ENCODE measurements at regions not wholly inside any gene's neighbourhood (a gene's known extent, or its start where the extent isn't known, plus 50 kb on each side); places are given as distances from the start of the nearest gene placed in this dataset.

DNA sequence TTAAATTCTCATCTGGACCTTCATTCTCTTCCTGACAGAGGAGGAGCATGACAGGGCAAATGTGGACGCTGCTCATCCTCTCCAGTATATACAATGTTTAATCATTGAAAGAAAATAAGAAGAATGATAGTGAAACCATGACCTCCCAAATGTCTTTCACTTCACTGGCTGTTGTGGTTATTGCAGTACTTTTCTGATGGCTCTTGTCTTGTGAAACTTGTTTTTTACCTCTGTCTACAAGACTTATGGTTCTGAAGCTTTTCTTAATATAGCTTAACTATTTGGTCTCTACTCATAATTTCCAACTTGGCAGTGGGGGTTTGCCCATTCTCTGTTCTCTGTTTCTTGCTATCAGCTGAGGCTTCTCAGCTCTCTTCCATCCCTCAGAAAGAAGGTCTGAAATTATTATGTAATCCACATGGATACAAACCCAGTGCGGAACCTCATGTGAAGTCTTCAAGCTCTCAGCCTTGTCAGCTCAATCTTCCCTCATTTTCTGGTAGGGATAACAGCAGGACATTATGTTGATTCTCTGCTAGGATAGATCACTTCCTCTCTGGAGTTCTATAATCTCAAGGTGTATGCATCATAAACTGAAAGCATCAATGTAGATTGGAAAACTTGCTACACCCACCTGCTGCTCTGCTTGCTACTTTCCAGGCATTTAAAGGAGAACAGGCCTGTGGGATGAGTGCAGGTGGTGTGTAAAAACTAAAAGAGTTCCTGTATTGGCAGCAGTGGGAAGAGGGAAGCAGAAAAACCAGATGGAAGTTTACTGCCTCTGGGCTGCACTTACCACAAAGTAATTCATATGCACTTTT lies 250.3 kb upstream of the HTR2A start:
- H3K4me3 ChIP-seq (ENCODE audit: low read depth, low read length) = no peak overlapping the region
- TF ChIP-seq, protein P1, sequence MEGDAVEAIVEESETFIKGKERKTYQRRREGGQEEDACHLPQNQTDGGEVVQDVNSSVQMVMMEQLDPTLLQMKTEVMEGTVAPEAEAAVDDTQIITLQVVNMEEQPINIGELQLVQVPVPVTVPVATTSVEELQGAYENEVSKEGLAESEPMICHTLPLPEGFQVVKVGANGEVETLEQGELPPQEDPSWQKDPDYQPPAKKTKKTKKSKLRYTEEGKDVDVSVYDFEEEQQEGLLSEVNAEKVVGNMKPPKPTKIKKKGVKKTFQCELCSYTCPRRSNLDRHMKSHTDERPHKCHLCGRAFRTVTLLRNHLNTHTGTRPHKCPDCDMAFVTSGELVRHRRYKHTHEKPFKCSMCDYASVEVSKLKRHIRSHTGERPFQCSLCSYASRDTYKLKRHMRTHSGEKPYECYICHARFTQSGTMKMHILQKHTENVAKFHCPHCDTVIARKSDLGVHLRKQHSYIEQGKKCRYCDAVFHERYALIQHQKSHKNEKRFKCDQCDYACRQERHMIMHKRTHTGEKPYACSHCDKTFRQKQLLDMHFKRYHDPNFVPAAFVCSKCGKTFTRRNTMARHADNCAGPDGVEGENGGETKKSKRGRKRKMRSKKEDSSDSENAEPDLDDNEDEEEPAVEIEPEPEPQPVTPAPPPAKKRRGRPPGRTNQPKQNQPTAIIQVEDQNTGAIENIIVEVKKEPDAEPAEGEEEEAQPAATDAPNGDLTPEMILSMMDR (IDR thresholded peaks at IDR 0.05; ENCODE audit: low read depth, low read length) = no peak
- no peaks in the 10 kb centered on the region for H3K27me3 ChIP-seq (ENCODE audit: control insufficient read depth, insufficient read depth, low read length)
- ChIA-PET CTCF (interaction anchor here (1.4 kb wide), 1 partner anchor 252 kb away, joined by 3 read pairs; no protein-coding TSS in a partner anchor), POLR2A (interaction anchor here (0.5 kb wide), 1 partner anchor 1073 kb away, joined by 3 read pairs; no protein-coding TSS in a partner anchor)
- H3K27ac ChIP-seq (ENCODE audit: low read depth, low read length) = no peak overlapping the region
- DNase-seq (ENCODE audit: low read depth, low spot score) = no peak
- H3K9me3 ChIP-seq (ENCODE audit: control insufficient read depth, insufficient read depth, low read length) = no peaks in the 10 kb centered on the region

DNA sequence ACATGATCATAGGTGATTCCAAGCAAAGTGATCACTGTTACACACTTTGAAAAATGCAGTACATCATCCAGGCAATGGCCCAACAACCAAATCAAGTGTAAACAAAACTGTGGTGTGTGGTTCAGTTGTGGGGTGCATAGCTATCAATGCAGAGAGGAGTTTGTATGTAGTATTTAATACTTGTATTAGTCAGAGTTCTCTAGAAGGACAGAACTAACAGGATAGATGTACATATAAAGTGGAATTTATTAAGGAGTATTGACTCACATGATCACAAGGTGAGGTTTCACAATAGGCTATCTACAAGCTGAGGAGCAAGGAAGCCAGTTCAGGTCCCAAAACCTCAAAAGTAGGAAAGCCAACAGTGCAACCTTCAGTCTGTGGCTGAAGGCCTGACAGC lies 249.3 kb upstream of the HTR2A start:
- no peaks in the 10 kb centered on the region for H3K9me3 ChIP-seq (ENCODE audit: control insufficient read depth, insufficient read depth, low read length)
- POLR2A ChIA-PET = no interaction called here
- TF ChIP-seq, protein P1 (IDR thresholded peaks at IDR 0.05; ENCODE audit: low read depth, low read length) = no peak

DNA sequence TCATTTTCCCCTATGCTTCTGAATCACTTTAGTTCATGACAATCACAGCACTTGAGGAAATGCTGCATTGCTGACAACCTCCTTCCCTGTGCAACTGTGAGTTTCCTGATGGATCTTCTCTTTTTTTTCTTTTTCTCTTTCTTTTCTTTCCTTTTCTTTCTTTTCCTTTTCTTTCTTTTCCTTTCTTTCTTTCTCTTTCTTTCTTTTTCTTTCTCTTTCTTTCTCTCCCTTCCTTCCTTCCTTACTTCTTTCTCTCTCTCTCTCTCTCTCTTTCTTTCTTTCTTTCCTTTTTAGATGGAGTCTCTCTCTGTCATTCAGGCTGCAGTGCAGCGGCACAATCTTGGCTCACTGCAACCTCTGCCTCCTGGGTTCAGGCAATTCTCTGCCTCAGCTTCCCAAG lies 247.9 kb upstream of the HTR2A start:
- Histone ChIP-seq H3K4me3 (ENCODE audit: low read depth, low read length) (no peak overlapping the region), H3K27me3 (ENCODE audit: control insufficient read depth, insufficient read depth, low read length) (no peaks in the 10 kb centered on the region), H3K27ac (ENCODE audit: low read depth, low read length) (no peak overlapping the region), H3K9me3 (ENCODE audit: control insufficient read depth, insufficient read depth, low read length) (no peaks in the 10 kb centered on the region)
- no peak for DNase-seq (ENCODE audit: low read depth, low spot score)
- ChIA-PET CTCF (no interaction called here), POLR2A (no interaction called here)
- TF ChIP-seq, protein P1 (IDR thresholded peaks at IDR 0.05; ENCODE audit: low read depth, low read length) = no peak

More for the DNA sequence above, 249.3 kb upstream of the HTR2A start:
- Histone ChIP-seq H3K27me3 (ENCODE audit: control insufficient read depth, insufficient read depth, low read length) (no peaks in the 10 kb centered on the region), H3K4me3 (ENCODE audit: low read depth, low read length) (no peak overlapping the region), H3K27ac (ENCODE audit: low read depth, low read length) (peak overlapping the region; percentile 74)
- peak; percentile 74 for DNase-seq (ENCODE audit: low read depth, low spot score)
- CTCF ChIA-PET = interaction anchor here (1.4 kb wide), 1 partner anchor 251 kb away, joined by 3 read pairs; no protein-coding TSS in a partner anchor

DNA sequence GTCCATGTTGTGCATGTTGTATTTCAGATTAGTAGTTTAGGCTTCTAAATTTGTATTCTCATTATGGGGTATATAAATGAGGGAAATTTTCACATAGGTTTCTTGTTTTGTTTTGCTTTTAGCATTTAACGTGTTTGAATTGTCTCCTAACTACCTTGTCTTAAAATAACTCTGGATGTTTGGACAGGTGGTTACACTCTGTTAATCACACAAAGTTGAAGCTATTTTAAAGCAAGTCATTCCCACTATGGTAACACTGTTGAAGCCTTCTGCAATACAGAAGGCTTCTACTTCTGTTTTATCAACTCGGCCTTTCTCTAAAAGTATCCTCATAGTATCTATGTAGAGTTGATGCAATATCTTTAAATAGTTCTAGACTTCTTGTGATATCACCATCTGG lies 245.3 kb upstream of the HTR2A start:
- POLR2A ChIA-PET = no interaction called here
- no peak overlapping the region for H3K27ac ChIP-seq (ENCODE audit: low read depth, low read length)
- no peaks in the 10 kb centered on the region for H3K9me3 ChIP-seq (ENCODE audit: control insufficient read depth, insufficient read depth, low read length)

DNA sequence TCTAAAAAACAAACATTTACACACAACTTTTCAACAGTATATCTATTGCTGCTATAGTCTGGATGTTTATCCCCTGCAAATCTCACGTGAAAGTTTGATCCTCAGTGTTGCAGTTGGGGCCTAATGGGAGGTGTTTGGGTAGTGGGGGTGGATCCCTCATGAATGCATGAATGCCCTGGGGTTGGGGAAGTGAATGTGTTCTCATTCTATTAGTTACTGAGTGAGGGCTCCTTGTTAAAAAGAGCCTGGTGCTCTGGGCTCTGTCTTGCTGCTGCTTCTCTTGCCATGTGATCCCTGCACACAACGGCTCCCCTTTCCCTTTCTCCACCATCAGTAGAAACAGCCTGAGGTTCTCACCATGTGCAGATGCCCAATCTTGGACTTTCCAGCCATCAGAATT lies 242.7 kb upstream of the HTR2A start:
- ChIA-PET POLR2A (no interaction called here), CTCF (no interaction called here)
- no peak for DNase-seq (ENCODE audit: low read depth, low spot score)
- TF ChIP-seq, protein P1 (IDR thresholded peaks at IDR 0.05; ENCODE audit: low read depth, low read length) = no peak
- H3K4me3 ChIP-seq (ENCODE audit: low read depth, low read length) = no peak overlapping the region
- no peaks in the 10 kb centered on the region for H3K27me3 ChIP-seq (ENCODE audit: control insufficient read depth, insufficient read depth, low read length)
- no peaks in the 10 kb centered on the region for H3K9me3 ChIP-seq (ENCODE audit: control insufficient read depth, insufficient read depth, low read length)
- H3K27ac ChIP-seq (ENCODE audit: low read depth, low read length) = no peak overlapping the region

More for the DNA sequence above, 245.3 kb upstream of the HTR2A start:
- Histone ChIP-seq H3K4me3 (ENCODE audit: low read depth, low read length) (no peak overlapping the region), H3K27me3 (ENCODE audit: control insufficient read depth, insufficient read depth, low read length) (no peaks in the 10 kb centered on the region)
- TF ChIP-seq, protein P1 (IDR thresholded peaks at IDR 0.05; ENCODE audit: low read depth, low read length) = no peak
- no peak for DNase-seq (ENCODE audit: low read depth, low spot score)
- CTCF ChIA-PET = no interaction called here

All from AG04450 (cell line).